Superior temporal gyrus (tissue), 1 donor: ENCODE measurements at regions not wholly inside any gene's neighbourhood (a gene's known extent, or its start where the extent isn't known, plus 50 kb on each side); places are given as distances from the start of the nearest gene placed in this dataset.
A peak's percentile ranks its signal among the peaks of the same experiment; 100 is the strongest.
"Not testable (repeated sequence)": the region's sequence is repeated elsewhere in the genome, so short reads cannot be mapped to it uniquely, and the experiment has no call there.

Experiments used
- DNase-seq: peaks from one replicate; pipeline ENCODE4 v3.0.0-alpha.2; 2016; ENCODE audit errors: extremely low spot score

DNA sequence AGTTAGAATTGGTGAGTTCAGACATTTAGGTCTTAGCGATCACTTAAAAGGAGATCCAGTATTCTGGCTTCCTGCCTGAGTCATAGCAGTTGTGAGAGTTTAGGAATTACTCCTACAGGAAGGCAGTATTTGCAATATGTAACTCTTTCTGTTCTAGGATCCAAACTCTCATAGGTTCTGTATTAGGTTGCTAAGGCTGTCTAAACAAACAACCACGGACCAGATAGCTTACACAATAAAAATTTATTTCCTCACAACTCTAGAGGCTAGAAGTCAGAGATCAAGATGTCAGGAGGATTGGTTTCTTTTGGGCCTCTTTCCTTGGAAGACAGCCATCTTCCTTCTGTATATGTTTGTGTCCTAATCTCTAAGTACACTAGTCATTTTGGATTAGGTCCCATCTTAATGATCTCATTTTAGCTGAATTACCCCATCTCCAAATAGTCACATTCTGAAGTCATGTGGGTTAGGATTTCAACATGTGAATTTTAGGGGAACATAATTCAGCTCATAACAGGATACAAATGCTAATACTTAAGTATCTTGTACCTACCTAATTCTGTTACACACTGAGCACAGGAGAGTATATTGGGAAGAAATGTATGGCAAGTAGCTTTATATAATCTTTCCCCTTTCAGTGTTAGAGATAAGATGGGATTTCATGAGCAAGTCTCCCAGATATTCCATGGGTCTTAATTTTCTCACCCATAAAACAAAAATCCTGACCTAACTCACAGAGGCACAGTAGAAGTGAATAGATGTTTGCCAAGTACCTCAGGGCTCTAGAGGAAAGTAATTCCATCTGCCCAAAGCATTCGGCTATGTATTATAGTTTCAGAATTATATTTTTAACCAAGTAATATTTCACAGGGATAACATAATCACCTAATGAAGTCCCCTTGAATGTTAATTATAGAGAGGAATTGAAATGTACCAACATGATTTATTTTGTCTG is 144.4 kb downstream of the PTBP2 start:
- no peak for DNase-seq

DNA sequence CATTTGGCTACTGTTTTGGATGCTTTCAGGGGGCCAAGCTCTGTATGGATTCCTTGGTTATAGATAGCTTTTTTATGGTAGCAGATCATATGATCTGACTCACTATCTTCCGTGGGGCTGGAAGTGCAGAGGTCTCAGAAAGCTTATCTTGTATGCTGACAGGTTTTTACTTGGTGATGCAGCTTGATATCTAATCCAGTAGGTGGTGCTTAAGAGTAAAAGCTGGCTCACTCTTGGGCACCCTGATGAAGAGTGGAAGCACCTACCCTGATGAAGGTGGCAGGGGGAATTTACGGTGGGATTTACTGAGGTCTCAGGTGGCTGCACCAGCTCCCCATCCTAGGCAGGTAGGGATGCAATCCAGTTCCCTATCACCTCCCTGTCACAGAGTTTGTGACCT is 151.2 kb downstream of the PTBP2 start:
- no peak for DNase-seq

DNA sequence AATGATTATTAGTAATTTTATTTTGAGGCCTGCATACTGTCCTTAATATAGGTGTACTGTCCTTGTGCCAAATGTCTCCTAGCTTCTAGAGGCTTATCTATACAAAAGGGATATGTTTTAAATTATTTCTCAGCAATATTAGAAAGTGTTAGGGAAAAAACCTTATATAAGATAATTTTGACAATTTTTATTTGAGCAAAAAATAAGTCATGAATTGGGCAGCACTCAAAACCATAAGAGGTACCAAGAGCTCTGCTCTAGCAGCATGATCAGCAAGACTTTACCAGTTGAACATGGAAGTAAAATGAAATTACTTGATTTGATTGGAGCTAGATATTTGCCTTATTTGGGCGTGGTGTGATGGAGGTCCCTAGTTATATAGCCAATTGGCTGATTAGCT is 157.1 kb downstream of the PTBP2 start:
- DNase-seq, result no peak

DNA sequence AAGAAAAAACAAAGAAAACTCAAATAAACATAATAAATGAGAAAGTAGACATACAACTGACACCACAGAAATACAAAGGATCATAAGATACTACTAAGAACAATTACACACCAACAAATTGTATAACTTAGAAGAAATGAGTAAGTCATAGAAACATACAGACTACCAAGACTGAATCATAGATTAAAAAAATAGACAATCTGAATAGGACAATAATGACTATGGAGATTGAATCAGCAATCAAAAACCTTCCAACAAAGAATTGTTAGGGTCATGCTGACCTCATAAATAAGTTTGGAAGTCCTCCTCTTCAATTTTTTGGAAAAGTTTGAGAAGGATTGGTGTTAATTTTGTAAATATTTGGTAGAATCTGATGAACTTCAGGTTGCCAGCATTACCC is 159.0 kb downstream of the PTBP2 start:
- no peak for DNase-seq

DNA sequence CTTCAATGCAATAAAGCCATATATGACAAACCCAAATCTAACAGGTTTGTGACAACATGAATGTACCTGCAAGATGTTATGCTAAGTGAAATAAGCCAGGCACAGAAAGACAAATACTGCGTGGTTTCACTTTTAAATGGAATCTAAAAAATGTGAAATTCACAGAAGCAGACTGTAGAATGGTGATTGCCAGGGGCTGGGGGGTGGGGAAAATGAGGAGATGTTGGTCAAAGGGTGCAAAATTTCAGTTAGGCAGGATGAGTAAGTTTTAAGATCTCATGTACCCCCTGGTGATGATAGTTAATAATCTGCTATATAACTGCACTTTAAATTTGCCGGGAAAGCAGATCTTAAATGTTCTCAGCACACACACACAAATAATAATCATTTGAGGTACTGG is 160.5 kb downstream of the PTBP2 start:
- no peak for DNase-seq

DNA sequence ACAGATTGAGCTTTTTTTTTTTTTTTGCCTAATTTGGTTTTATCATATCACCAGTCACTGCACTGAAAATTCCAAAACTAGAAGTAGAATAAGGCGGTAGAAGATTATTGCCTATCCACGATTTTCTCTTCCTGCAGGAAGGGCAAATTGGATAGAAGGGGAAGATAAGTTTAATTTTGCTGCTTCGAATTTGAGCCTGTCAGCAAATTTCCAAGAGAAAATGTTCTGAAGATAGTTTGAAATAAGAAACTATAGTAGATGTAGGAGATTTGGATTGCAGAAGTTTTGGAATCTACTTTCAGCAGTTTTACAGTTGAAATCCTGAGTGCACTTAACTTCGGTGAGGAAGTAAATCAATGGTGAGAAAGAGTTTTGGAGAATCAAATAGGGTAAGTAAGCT is 164.9 kb downstream of the PTBP2 start:
- no peak for DNase-seq

DNA sequence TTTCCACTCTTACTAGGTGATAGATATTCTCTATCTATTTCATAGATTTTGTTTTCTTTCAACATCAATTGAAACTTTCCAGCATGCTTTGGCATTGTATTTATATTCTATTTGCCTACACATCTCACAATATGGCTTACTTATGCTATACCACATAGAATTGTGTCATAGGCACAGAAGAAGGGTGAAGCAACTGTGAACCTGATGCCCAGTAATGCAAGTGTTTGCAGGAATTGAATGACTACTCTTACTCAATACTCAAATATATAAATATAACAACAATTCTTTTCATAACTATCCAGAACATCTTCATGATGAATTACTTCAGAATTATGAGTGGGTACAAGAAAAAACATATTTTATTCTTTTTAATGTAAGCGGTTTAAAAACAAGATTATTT is 165.9 kb downstream of the PTBP2 start:
- DNase-seq, result no peak

DNA sequence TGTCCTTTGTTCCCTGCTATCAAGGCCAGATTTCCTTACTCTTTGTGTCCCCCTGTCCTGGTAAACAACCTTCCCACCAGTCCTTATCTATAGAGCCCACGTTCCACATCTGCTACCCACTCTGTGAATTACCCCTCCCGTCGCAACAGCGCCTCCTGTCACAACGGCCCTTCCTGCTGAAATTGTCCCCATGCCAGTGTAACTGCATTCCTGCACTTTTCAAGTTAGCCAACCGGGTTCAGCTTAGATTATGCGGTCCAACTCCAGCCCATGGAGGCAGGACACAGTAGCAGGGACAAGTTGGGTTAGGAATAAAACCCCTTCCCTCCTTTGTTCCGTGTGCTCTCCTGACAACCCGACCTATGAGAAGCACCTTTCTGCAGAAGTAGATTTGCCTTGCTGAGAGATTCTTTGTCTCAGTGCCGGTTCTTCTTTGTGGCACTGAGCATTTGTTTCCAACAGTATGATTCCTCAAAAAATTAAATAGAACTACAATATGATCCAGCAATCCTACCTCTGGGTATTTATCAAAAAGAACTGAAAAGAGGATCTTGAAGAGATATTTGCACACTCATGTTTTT is 180.3 kb downstream of the PTBP2 start:
- no peak for DNase-seq

DNA sequence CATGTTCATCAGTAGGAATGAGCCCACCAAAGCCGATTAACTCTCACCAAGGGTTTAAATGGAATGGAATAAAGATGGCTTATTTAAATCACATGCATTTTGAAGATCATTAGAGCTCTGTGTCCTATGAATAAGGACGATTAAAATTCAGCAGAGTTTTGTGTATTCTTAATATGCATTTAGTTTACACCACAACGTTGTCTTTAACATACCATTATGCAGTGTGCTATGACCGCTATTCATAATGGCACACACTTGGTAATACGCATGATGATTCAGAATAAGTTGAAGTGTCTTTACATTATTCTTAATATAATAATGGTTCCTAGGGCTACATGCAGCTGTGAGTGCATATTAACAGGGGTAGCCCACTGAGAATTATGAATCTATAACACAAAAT is 190.7 kb downstream of the PTBP2 start:
- no peak for DNase-seq

DNA sequence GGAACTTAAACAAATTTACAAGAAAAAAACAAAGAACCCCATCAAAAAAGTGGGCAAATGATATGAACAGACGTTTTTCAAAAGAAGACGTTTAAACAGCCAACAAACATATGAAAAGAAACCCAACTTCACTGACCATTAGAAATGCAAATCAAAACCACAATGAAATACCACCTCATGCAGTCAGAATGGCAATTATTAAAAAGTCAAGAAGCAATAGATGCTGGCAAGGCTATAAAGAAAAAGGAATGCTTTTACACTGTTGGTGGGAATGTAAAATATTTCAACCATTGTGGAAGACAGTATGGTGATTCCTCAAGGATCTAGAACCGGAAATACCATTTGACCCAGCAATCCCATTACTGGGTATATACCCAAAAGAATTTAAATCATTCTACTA is 194.1 kb downstream of the PTBP2 start:
- DNase-seq, result not testable (repeated sequence)

DNA sequence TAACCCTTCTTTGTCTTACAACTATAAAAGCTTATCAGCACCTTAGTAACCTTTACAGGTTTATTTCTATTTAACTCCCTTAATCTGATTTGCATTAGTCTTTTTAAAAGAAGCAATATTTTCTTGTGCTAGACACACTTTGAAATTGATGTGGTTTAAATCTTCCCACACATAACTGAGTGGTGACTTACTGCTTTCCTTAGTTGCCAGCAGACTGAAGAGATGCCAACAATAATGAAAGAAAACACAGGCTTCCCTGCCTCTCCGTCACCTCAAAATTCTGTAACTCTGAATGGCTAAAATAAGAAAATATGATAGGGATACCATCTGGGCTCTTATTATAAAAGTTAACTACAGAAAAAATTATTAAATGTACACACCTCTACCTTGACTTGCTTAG is 196.8 kb downstream of the PTBP2 start:
- no peak for DNase-seq

DNA sequence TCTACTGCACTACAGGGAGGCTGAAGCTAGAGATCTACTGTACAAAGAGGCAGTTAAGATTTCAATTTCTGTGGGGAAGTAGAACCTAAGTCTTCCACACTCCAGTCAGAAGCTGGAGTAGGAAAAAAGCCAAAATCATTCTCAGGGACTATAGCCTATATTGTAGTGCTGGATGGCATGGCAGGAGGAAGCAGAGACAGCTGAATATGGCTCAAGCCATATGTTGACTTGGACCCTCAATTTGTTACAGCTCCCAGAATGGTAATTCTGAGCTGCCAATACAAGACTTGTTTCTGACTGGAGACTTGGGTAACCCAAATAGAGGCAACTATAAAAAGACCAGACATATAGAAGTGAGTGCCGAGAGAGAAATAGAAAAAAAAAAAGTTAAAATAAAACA is 200.6 kb downstream of the PTBP2 start:
- no peak for DNase-seq

DNA sequence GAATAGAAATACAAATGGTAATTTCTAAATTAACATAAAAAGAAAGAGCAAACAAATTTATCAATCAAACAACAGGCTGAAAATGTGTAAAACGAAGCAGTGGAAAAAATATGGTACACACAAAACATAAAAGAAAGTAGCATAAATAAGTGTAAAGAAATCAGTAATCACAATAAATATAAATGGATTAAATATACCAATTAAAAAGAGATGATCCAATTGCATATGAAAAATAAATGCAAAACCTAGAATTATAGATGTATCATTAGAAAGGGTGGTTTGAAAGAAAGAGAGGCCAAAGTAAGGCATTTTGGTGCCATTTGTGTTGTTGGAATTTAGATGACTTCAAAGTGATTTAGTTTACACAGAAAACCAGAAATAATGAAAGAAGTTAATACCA is 202.2 kb downstream of the PTBP2 start:
- no peak for DNase-seq

DNA sequence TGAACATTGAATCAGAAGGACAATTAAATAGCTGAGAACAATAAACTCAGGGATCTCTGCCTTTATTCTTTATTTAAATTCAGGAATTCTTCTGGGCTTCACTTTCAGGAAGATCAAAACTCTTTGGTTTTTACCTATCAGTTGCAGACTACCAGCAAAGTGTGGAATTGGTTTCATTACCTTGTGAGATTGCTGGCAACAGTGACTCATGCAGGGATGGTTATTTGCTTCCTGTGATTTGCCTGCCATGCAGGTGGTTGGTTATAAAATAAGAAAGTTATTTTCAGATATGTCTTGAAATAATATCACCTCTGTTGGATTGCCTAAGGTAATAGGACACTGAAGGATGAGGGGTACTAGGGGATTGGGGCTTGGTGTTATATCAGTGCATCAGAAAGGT is 204.6 kb downstream of the PTBP2 start:
- no peak for DNase-seq

DNA sequence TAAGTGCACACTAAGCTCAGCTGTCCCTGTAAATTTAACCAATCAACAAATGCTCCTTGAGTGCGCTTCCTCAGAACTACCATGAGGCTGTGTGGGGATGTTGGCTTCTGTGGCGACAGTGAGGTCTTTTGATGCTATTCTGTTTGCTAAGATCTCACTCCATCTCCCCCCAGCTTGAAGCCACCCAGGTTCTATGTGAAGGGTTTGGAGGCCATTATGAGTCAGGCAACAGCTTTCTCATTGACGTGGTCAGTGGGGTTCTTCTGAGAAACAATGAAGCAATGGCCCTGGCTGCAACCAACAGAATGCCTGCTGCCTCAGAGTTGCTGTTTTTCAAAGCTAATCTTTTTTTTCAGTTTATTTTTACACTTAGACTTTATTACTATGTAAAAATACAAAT is 205.5 kb downstream of the PTBP2 start:
- no peak for DNase-seq

DNA sequence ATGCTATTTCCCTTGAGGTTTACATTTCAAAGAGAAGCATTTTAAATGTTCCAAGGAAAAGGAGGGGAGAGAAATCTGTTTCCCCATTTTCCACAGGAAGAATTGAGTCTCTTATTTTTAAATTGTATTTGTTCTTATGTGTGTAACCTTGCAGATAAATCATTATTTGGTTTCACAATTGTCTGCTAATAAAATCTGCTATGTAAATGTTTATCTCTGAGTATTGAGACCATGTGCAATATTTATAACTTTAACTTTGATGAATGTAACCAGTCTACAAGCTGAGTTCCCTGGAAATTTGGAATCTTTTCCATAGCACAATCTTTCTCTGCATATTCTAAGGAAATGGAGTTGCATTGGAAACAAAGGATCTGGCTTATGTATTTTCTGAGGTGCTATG is 209.6 kb downstream of the PTBP2 start:
- DNase-seq, result no peak

DNA sequence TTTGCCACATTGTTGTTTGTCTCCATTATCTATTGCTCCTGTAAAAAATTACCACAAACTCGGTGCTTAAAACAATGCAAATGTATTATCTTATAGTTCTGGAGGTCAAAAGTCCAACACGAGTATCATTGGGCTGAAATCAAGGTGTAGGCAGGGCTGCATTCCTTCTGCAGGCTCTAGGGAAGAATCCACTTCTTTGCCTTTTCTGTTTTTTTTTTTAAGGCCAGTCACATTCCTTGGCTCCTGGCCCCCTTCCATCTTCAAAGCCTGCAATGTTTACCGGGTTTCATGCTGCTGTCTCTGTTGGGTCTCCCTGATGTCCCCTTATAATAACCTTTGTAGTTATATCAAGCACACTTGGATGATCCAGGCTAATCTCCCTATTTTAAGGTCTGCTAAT is 212.7 kb downstream of the PTBP2 start:
- no peak for DNase-seq

DNA sequence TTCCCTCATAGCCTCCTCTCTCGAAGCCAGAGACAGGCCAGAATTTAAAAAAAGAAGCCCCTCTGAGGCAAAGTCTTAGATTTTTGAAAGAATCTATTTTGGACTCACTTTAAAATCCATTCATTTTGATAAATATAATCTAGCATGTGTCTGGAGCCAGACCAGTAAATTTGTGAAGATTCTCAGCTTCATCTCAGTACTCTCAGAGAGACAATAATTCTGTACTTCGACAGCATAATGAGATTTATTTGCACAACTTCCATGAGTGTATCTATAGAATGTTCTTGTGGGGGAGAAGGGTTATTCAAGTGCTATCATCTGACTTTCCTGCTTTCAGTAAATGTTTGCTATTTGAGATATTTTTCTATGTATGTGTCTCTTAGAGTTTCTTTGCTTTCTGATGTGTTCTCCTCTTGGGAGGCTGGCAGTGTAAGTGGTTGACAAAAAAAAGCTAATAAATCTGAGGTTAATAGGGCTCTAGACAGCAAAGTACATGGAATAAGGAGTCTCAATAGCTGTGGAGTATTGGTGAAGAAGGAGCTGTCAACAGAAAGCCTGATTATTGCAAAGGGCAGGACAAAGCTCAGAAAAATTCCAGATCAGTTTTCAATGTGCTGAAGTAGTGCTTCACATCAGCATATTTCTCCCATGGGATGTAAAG is 223.0 kb downstream of the PTBP2 start:
- DNase-seq, result no peak

DNA sequence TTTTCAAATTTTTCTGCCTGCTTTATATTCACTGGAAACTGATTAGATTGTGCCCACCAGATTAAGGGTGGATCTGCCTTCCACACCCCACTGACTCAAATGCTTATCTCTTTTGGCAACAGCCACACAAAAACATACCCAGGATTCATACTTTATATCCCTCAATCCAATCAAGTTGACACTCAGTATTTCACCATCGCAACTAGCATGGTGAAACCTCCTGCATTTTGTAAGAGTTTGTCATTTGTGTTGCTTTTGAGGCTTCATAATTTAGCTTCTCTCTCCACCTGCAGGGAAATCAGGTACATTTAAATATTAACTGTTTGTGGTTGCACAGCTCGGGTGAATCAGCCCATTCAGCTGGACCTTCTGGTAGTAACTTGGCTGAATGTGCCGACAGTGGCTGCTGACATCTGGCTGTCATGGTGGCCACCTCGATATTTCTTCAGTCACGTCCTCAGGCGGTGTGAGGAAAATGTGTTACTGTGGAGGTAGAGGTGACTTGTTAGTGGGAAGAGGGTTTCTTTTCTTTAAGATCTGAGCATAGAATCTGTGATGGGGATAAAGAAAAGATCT is 224.0 kb downstream of the PTBP2 start:
- DNase-seq, result no peak

DNA sequence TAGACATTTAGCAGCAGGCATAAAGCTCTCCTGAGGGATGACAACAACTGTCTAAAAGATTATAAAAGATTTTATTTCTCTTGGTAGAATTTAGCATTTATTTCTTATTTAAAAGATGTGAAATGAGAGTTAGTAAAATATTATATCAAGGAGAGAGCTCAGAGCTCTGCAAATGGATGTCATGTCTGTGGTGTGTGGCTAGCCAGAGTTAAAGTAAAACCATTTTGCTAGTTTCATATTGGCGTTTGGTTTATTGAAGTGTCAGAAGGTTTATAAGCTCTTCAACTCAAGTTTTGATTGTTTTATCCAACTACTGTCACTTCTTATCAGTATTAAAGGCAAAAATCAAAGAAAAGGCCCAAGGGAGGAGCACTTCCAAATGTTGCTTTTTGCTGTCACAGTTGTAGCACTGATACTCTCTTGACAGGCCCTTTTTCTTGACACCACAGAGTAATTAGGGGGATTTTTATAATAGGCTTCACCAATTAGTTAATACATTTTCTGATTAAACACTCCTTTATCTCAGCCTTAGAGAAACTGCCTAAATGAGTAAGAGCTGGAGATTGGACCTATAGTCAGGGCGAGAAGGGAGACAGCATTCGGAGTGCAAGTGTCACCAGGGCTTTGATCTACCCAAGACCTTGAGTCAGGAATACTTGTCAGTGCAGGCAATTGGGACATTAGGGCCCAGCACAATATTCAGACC is 233.9 kb downstream of the PTBP2 start:
- DNase-seq, result no peak

DNA sequence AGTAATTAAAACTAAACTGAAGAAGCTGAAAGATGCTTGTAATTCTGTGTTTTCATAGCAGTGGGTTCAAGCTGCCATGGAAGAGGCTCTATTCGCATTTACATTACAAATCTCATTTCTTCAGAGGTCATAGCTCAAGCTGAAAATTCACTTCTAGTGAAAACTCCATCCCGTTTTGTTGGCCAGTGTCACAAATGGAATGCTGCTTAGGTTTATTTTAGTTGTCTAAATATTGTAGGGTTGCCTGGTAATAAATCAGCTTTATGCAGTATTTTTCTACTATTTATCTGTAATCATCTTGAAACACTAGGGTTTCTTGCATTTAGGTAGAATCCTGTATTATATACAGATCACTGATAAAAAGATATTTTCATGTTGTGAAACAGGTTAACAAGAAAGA is 240.6 kb downstream of the PTBP2 start:
- DNase-seq, result no peak

DNA sequence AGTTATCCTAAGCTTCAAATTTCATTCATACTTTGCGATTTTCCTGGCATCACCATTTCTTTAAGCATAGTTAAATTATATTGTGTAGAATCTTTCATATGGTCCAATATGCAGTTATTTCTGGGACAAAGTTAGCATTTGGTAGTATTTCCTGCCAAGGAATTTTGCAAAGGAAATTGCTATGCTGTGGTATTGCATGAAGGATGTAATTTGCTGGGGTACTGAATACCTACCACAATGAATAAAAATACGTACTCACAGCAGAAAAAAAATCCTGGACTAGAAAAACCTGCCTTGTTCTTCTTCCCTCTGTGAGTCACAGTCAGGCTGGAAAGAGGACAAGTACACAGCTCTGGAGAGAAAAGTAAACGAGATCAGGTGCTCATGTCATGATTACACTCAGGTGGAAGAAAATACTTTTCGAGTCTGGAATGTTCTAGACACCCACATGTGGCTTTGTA is 241.2 kb downstream of the PTBP2 start:
- peak; percentile 17 for DNase-seq
